Neural progenitor cell (in vitro differentiated cells): ENCODE measurements at regions not wholly inside any gene's neighbourhood (a gene's known extent, or its start where the extent isn't known, plus 50 kb on each side); places are given as distances from the start of the nearest gene placed in this dataset.

Experiments
- EZH2 ChIP-seq: fragments of 200-600 bp; sonication (generic); IDR thresholded peaks from 2 replicates; pipeline ENCODE4 v1.6.1; 2017; ENCODE audit warnings: antibody characterized with exemption, mild to moderate bottlenecking, moderate library complexity
- TF ChIP-seq, protein P1 (sequence below): fragments of 200-600 bp; sonication (generic); IDR thresholded peaks from 2 replicates; pipeline ENCODE4 v1.5.1; 2017; ENCODE audit warnings: antibody characterized with exemption, mild to moderate bottlenecking

DNA sequence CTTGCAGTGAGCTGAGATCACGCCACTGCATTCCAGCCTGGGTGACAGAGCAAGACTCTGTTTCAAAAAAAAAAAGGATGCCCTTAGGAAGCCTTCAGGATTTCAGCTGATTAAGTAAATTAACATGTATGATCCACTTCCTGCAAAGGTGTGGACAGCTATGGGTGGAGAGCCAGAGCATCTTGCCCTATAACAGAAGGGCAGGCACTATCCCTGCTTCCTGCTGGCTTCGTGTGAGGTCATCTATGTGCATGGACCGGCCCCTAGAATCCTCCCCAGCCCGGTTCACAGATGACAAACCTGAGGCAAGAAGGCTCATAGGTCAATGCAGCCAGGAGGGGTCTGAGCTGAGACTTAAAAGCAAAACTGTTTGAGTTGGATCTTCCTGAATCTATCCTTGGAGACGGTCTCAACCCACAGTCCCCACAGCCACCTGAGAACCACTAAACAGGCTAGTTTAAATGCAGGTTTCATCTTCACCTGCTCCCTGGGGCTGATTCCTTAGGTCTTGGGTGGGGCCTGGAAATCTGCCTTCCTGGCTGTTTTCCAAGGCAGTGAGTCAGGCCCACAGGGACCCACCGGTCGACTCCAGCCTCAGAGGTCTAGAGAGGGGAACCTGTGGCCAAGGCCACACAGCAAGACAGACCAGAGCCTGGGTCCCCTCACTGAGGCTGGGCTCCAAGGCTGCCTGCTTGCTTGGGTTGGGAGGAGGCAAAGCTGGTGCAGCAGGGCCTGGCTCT is 55.2 kb upstream of the MPEG1 start:
- no peak for TF ChIP-seq EZH2
- TF ChIP-seq, protein P1, sequence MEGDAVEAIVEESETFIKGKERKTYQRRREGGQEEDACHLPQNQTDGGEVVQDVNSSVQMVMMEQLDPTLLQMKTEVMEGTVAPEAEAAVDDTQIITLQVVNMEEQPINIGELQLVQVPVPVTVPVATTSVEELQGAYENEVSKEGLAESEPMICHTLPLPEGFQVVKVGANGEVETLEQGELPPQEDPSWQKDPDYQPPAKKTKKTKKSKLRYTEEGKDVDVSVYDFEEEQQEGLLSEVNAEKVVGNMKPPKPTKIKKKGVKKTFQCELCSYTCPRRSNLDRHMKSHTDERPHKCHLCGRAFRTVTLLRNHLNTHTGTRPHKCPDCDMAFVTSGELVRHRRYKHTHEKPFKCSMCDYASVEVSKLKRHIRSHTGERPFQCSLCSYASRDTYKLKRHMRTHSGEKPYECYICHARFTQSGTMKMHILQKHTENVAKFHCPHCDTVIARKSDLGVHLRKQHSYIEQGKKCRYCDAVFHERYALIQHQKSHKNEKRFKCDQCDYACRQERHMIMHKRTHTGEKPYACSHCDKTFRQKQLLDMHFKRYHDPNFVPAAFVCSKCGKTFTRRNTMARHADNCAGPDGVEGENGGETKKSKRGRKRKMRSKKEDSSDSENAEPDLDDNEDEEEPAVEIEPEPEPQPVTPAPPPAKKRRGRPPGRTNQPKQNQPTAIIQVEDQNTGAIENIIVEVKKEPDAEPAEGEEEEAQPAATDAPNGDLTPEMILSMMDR, result no peak
